IPS DF 6.9 (cell line): ENCODE measurements at regions not wholly inside any gene's neighbourhood (a gene's known extent, or its start where the extent isn't known, plus 50 kb on each side); places are given as distances from the start of the nearest gene placed in this dataset.

Source experiments
- DNase-seq: peaks from one replicate; pipeline ENCODE4 v3.0.0-alpha.2; 2013; ENCODE audit warnings: low read depth, low spot score
- H3K27ac ChIP-seq: one replicate; pipeline ENCODE4 v1.5.1; 2013; ENCODE audit warnings: low read length, control low read depth
- H3K27me3 ChIP-seq: 2 replicates; pipeline ENCODE4 v1.6.1; 2013; ENCODE audit warnings: mild to moderate bottlenecking, low read length; ENCODE audit not compliant: control insufficient read depth, insufficient read depth
- H3K36me3 ChIP-seq: 2 replicates; pipeline ENCODE4 v1.6.1; 2013; ENCODE audit warnings: low read length; ENCODE audit not compliant: control insufficient read depth, insufficient read depth
- H3K4me1 ChIP-seq: 2 replicates; pipeline ENCODE4 v1.6.1; 2013; ENCODE audit warnings: low read length; ENCODE audit not compliant: control insufficient read depth, insufficient read depth
- H3K4me3 ChIP-seq: 2 replicates; pipeline ENCODE4 v1.5.1; 2013; ENCODE audit warnings: mild to moderate bottlenecking, low read length
- H3K9me3 ChIP-seq: 2 replicates; pipeline ENCODE4 v1.6.1; 2013; ENCODE audit warnings: low read length, inconsistent platforms; ENCODE audit not compliant: control insufficient read depth, insufficient read depth
- WGBS: extraction: QIAGEN DNeasy Blood & Tissue Kit; methylation state at CpG from one replicate; pipeline ENCODE4 v1.1.7; 2013; ENCODE audit warnings: mixed read lengths, missing lambda C conversion rate; ENCODE audit not compliant: insufficient read length, insufficient coverage; 5-methylcytosine and 5-hydroxymethylcytosine counted together

DNA sequence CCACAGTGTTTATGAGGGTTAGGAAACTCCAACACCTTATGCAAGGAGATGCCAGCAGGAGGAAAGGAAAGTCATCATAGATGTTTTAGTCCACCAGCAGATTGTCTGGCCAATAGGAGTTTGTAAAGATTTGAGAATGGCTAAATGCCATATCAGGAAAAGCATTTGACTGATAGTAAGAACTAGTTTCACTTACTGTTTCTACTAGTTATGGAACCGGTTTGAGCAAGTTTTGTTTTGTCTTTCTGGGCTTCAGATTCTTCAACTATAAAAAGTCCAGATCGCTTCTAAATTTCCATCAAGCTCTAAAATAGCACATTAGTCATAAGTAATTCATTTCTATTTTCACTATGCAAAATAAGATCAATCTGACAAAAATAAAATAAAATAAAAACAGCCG, 254.8 kb upstream of the TMCO5A start:
- no peaks in the 10 kb centered on the region for H3K27me3 ChIP-seq
- H3K27ac ChIP-seq, result no peak overlapping the region
- no peaks in the 10 kb centered on the region for H3K4me1 ChIP-seq
- no CpG with 5 or more reads among the region's 3 CpGs for whole genome bisulfite sequencing
- H3K9me3 ChIP-seq, result no peaks in the 10 kb centered on the region
- no peak for DNase-seq
- no peaks in the 10 kb centered on the region for H3K36me3 ChIP-seq
- no peak overlapping the region for H3K4me3 ChIP-seq

DNA sequence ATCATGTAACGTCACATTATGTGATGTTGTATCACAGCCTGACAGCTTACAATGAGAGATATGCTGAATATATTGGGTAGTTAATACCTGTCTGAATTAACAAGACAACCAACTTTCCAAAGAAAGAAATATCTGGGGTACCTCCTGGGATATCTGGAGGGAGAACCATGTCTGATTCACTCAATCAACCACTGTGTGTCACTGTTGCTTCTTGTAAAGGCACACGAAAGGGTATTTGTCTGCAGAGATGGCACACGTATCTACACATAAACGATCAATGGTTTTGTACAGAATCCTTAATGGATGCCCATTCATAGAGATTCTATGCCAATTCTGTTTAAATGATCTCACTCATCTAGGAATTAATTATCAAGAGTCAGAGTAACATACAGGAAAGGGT, 252.1 kb upstream of the TMCO5A start:
- no peaks in the 10 kb centered on the region for H3K9me3 ChIP-seq
- no peak overlapping the region for H3K27ac ChIP-seq
- no peaks in the 10 kb centered on the region for H3K4me1 ChIP-seq
- H3K27me3 ChIP-seq, result no peaks in the 10 kb centered on the region
- no peaks in the 10 kb centered on the region for H3K36me3 ChIP-seq
- no CpG with 5 or more reads among the region's 4 CpGs for WGBS
- peak; percentile 11 for DNase-seq
- H3K4me3 ChIP-seq, result no peak overlapping the region

DNA sequence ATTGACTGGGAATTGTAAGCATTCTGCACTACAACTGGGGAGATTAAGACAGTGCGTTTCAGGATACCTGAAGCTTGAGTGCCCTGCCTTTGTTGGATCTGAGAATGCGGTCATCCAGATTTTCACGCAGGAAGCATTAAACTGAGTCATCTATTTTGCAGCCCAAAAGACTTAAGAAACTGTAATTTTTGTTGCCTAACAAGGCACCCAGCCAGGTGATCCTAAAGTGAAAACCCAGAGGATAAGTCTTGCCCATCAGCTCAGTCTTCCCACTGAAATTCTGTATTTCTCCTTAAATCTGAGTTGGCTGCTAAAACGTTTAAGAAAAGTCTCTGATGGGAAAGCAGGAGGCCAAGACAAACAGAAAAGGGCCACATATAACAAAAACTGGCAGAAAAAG, 242.5 kb upstream of the TMCO5A start:
- Histone ChIP-seq H3K27me3 (no peaks in the 10 kb centered on the region), H3K4me3 (no peak overlapping the region), H3K27ac (no peak overlapping the region), H3K36me3 (no peaks in the 10 kb centered on the region), H3K4me1 (no peaks in the 10 kb centered on the region), H3K9me3 (no peaks in the 10 kb centered on the region)
- no peak for DNase-seq
- no CpG with 5 or more reads among the region's 4 CpGs for WGBS

DNA sequence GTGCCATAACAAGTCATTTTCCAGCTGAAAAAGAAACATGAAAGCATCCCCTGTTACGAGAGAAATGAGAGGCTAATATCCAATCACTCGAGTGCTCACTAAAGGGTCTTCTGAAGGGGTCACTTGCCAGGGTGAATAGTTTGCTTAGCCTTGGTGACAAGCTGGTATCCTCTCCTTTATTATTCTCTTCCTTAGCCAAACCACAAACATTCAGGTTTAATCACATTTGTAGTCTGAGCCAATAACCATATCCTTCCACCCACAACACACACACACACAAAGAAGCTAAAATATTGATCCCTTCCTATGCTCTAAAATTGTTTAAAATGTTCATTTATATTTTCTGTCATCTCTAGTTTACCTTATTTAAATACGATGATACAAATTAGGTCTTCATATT, 240.5 kb upstream of the TMCO5A start:
- H3K27ac ChIP-seq, result no peak overlapping the region
- H3K4me3 ChIP-seq, result no peak overlapping the region

GRCh38 chr15:37695719-37696118, 238.7 kb upstream of the TMCO5A start:
- Histone ChIP-seq H3K27ac (no peak overlapping the region), H3K36me3 (no peaks in the 10 kb centered on the region), H3K4me1 (no peaks in the 10 kb centered on the region), H3K9me3 (no peaks in the 10 kb centered on the region), H3K27me3 (no peaks in the 10 kb centered on the region), H3K4me3 (no peak overlapping the region)
- no peak for DNase-seq

More for the DNA sequence above, 240.5 kb upstream of the TMCO5A start:
- WGBS, result 100% methylated on average over 1 of the region's 3 CpGs
- Histone ChIP-seq H3K4me1 (no peaks in the 10 kb centered on the region), H3K36me3 (no peaks in the 10 kb centered on the region), H3K9me3 (no peaks in the 10 kb centered on the region), H3K27me3 (no peaks in the 10 kb centered on the region)
- DNase-seq, result no peak

DNA sequence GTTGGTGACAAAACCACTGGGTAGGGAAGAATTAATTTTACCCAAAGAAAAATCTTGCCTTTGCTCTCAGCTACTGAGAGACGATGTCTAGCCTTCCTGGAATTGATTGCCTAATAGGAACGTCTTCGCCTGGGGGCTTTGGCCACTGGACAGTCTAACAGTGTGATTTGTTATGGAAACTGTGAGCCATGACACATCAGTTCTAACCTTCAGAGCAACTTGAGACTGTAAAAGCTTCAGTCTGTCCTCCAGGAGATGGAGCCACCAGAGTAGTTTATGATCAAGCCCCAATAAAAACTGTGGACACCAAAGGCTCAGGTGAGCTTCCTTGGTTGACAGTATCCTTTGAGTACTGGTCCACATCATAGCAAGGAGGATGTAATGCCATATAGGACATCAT, 235.8 kb upstream of the TMCO5A start:
- Histone ChIP-seq H3K36me3 (no peaks in the 10 kb centered on the region), H3K27ac (no peak overlapping the region), H3K4me3 (no peak overlapping the region), H3K27me3 (no peaks in the 10 kb centered on the region), H3K4me1 (no peaks in the 10 kb centered on the region), H3K9me3 (no peaks in the 10 kb centered on the region)
- DNase-seq, result no peak
- no CpG with 5 or more reads among the region's 3 CpGs for WGBS

- Histone ChIP-seq H3K4me1 (no peaks in the 10 kb centered on the region), H3K4me3 (no peak overlapping the region), H3K27me3 (no peaks in the 10 kb centered on the region), H3K36me3 (no peaks in the 10 kb centered on the region), H3K9me3 (no peaks in the 10 kb centered on the region), H3K27ac (no peak overlapping the region)
- DNase-seq, result no peak
- WGBS, result no CpG with 5 or more reads among the region's 1 CpG
These were observed 233.2 kb upstream of the TMCO5A start for GRCh38 chr15:37701230-37701629.

DNA sequence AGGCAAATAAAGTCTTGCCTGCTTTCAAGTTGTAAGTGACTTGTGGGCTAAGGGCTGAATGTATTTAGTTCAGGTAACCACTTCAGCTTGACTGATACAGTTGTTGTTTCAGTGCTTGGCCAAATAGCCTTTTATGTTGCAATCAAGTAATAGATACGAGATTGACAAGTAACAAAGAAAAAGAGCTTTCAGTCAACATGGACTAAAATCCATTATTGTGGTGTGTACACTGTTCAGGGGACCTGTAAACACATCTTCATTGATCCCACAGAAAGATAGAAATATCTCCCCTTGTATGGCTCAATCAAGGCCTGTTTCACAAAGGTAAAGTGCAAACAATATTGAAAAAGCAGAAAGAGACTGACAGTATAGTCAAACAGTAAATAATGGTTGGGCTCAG, 224.8 kb upstream of the TMCO5A start:
- H3K27ac ChIP-seq, result no peak overlapping the region
- no peaks in the 10 kb centered on the region for H3K36me3 ChIP-seq
- H3K4me1 ChIP-seq, result no peaks in the 10 kb centered on the region
- H3K27me3 ChIP-seq, result no peaks in the 10 kb centered on the region
- peaks cover 2% of the 10 kb centered on the region; the same call in 1 of the 2 replicates for H3K9me3 ChIP-seq
- no peak overlapping the region for H3K4me3 ChIP-seq
- no peak for DNase-seq
- no CpG with 5 or more reads among the region's 1 CpG for WGBS

- no CpG with 5 or more reads among the region's 1 CpG for WGBS
- H3K27me3 ChIP-seq, result no peaks in the 10 kb centered on the region
- no peaks in the 10 kb centered on the region for H3K4me1 ChIP-seq
- peaks cover 2% of the 10 kb centered on the region; the same call in 1 of the 2 replicates for H3K9me3 ChIP-seq
- DNase-seq, result no peak
- no peak overlapping the region for H3K27ac ChIP-seq
- H3K36me3 ChIP-seq, result no peaks in the 10 kb centered on the region
- no peak overlapping the region for H3K4me3 ChIP-seq
These were observed 219.3 kb upstream of the TMCO5A start for GRCh38 chr15:37715101-37715500.

DNA sequence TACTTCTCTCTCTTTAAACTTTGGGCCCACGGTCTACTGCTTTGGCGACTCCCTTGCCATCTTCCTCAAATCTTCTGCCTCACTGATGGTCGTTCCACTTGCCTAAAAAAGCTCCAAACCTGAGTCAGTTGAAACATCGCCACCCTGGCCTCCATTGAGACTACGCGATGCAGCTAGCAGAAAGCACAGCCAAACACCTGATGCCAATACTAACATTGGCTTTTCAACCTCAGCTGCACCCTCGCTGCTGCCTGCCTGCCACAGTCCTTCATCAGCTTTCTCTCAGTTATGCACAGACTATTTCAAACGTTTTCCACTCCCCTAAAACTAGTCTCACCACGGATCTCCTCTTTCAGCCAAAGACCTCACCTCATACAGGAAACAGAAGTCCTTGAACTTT, 214.2 kb upstream of the TMCO5A start:
- no peaks in the 10 kb centered on the region for H3K36me3 ChIP-seq
- no peaks in the 10 kb centered on the region for H3K27me3 ChIP-seq
- no peak overlapping the region for H3K27ac ChIP-seq
- no CpG with 5 or more reads among the region's 9 CpGs for WGBS
- H3K4me3 ChIP-seq, result no peak overlapping the region
- H3K9me3 ChIP-seq, result no peaks in the 10 kb centered on the region
- H3K4me1 ChIP-seq, result no peaks in the 10 kb centered on the region
- DNase-seq, result no peak

- no peaks in the 10 kb centered on the region for H3K9me3 ChIP-seq
- H3K36me3 ChIP-seq, result no peaks in the 10 kb centered on the region
- H3K4me3 ChIP-seq, result no peak overlapping the region
- no peaks in the 10 kb centered on the region for H3K4me1 ChIP-seq
- H3K27me3 ChIP-seq, result no peaks in the 10 kb centered on the region
- DNase-seq, result no peak
- WGBS, result no CpG with 5 or more reads among the region's 5 CpGs
- no peak overlapping the region for H3K27ac ChIP-seq
These were observed 203.2 kb upstream of the TMCO5A start for GRCh38 chr15:37731146-37731746.
